K562 (cell line): ENCODE measurements at regions not wholly inside any gene's neighbourhood (a gene's known extent, or its start where the extent isn't known, plus 50 kb on each side); places are given as distances from the start of the nearest gene placed in this dataset.
"Not testable (repeated sequence)": the region's sequence is repeated elsewhere in the genome, so short reads cannot be mapped to it uniquely, and the experiment has no call there.

Experiments used
- ATAC-seq: fragments of 200-7000 bp; cut with Tn5 transposase; 3 replicates; pipeline ENCODE4 v1.9.1; 2020; ENCODE audit warnings: moderate library complexity
- BruUV-seq: library from RNA; stranded (reverse); fragments of 400-500 nt; replicated peaks from 2 replicates; lab custom pipeline; 2021; lab: Mats Ljungman, UMichigan
- CTCF ChIA-PET: fragments of 300-600 bp; formaldehyde crosslinking; extraction: SDS; loops from one replicate; lab custom pipeline; 2021; ENCODE audit warnings: low intra/inter-chr PET ratio; lab: Yijun Ruan, JAX
- POLR2A ChIA-PET: fragments of 300-600, 350-650 bp; sonication (Branson Sonifier 250); formaldehyde crosslinking; extraction: SDS; loops from one replicate; lab custom pipeline; 2021; ENCODE audit warnings: antibody characterized with exemption, inconsistent platforms; lab: Yijun Ruan, JAX
- DNase-seq, 4 experiments: peaks; one replicate each; pipeline versions ENCODE4 v3.0.0 to v3.0.0-alpha.2; 2011 to 2018; ENCODE audit warnings: low spot score in 3 of 4, mixed read lengths in 3 of 4; ENCODE audit errors: extremely low read depth in 1 of 4
- FAIRE-seq: peaks from 2 replicates; lab custom pipeline; 2011; peaks lifted over from hg19 to GRCh38; lab: Jason Lieb, UNC
- H2AFZ ChIP-seq: 2 replicates; pipeline ENCODE4 v1.6.0; 2011; ENCODE audit warnings: low read depth, low read length, control low read depth, inconsistent platforms
- H3K27ac ChIP-seq: fragments of 200-600 bp; 3 replicates; pipeline ENCODE4 v1.8.0; 2011; ENCODE audit warnings: low read depth, mild to moderate bottlenecking, control low read depth, inconsistent platforms, low read length, moderate library complexity, mixed read lengths; ENCODE audit errors: extremely low read depth
- H3K27me3 ChIP-seq, 2 experiments: fragments of 300-600 bp in 1 of 2; 2 replicates in 1 of 2; 3 replicates in 1 of 2; pipeline versions ENCODE4 v1.6.0 to v1.8.0; 2011; ENCODE audit warnings: inconsistent platforms in 2 of 2, low read length in 2 of 2, mild to moderate bottlenecking in 1 of 2, mixed read lengths in 1 of 2, moderate library complexity in 1 of 2; ENCODE audit not compliant: control insufficient read depth in 2 of 2, insufficient read depth in 2 of 2
- H3K36me3 ChIP-seq: fragments of 300-600 bp; 3 replicates; pipeline ENCODE4 v1.8.0; 2011; ENCODE audit warnings: mild to moderate bottlenecking, low read length, inconsistent platforms; ENCODE audit not compliant: control insufficient read depth, insufficient read depth
- H3K4me1 ChIP-seq, 2 experiments: fragments of 200-600 bp in 1 of 2; replicated peaks in 1 of 2; 2 replicates in 1 of 2; 3 replicates in 1 of 2; pipeline versions ENCODE4 v1.5.1 to v1.8.0; 2011; ENCODE audit warnings: inconsistent platforms in 2 of 2, low read length in 2 of 2, mild to moderate bottlenecking in 1 of 2, mixed read lengths in 1 of 2, moderate library complexity in 1 of 2; ENCODE audit not compliant: control insufficient read depth in 2 of 2, insufficient read depth in 2 of 2
- H3K4me2 ChIP-seq: 2 replicates; pipeline ENCODE4 v1.6.1; 2011; ENCODE audit warnings: low read length, control low read depth, inconsistent platforms, mixed read lengths; ENCODE audit not compliant: insufficient read depth
- H3K4me3 ChIP-seq: fragments of 200-600 bp; sonication (generic), shearing (Covaris generic); 2 replicates; pipeline ENCODE4 v1.5.1; 2016; ENCODE audit warnings: control low read depth, inconsistent platforms
- H3K79me2 ChIP-seq: fragments of 200-600 bp; 3 replicates; pipeline ENCODE4 v1.8.0; 2011; ENCODE audit warnings: low read length, inconsistent platforms; ENCODE audit not compliant: control insufficient read depth, insufficient read depth
- H3K9ac ChIP-seq, 2 experiments: 2 replicates each; pipeline versions ENCODE4 v1.6.0 to v1.6.1; 2011; ENCODE audit warnings: low read depth in 2 of 2, low read length in 2 of 2, control low read depth in 1 of 2, inconsistent platforms in 1 of 2, mild to moderate bottlenecking in 1 of 2, mixed read lengths in 1 of 2; ENCODE audit not compliant: insufficient read depth in 1 of 2
- H3K9me1 ChIP-seq: one replicate; pipeline ENCODE4 v1.6.0; 2011; ENCODE audit warnings: inconsistent platforms, mild to moderate bottlenecking, low read length, moderate library complexity; ENCODE audit not compliant: control insufficient read depth, insufficient read depth
- H3K9me3 ChIP-seq: replicated peaks from 2 replicates; pipeline ENCODE4 v1.5.1; 2011; ENCODE audit warnings: low read depth, low read length, inconsistent platforms; ENCODE audit not compliant: control insufficient read depth, insufficient read depth
- H4K20me1 ChIP-seq: replicated peaks from 2 replicates; pipeline ENCODE4 v1.6.1; 2011; ENCODE audit warnings: low read length, inconsistent platforms, mixed read lengths; ENCODE audit not compliant: control insufficient read depth, insufficient read depth
- HMG20B ChIP-seq: fragments of 250-450 bp; sonication (Bioruptor Pico); IDR thresholded peaks from 2 replicates; pipeline ENCODE4 v1.5.0; 2021; ENCODE audit warnings: mild to moderate bottlenecking
- HNRNPLL ChIP-seq: fragments of 200-400 bp; formaldehyde crosslinking; IDR thresholded peaks from 2 replicates; pipeline ENCODE4 v1.6.1; 2017; ENCODE audit warnings: low read length, low read depth, mild to moderate bottlenecking; ENCODE audit not compliant: poor library complexity, severe bottlenecking
- POLR3A ChIP-seq: IDR thresholded peaks from 2 replicates; pipeline ENCODE4 v1.6.1; 2011; ENCODE audit warnings: borderline replicate concordance, mild to moderate bottlenecking, moderate library complexity; ENCODE audit not compliant: insufficient read length, insufficient read depth; ENCODE audit errors: extremely low read depth
- SMARCE1 ChIP-seq: fragments of 450-650 bp; IDR thresholded peaks from 2 replicates; pipeline ENCODE4 v1.7.1; 2016; ENCODE audit warnings: mild to moderate bottlenecking
- SNIP1 ChIP-seq: fragments of 450-650 bp; IDR thresholded peaks from 2 replicates; pipeline ENCODE4 v1.7.1; 2017; ENCODE audit warnings: low read depth, mild to moderate bottlenecking
- WGBS: fragments of 100-300 bp; shearing (Covaris generic); methylation state at CpG from one replicate; pipeline ENCODE4 v1.1.6; 2016; ENCODE audit warnings: low coverage, mixed read lengths; ENCODE audit not compliant: insufficient coverage; ENCODE audit errors: missing lambda C conversion rate; 5-methylcytosine and 5-hydroxymethylcytosine counted together
- in situ Hi-C: fragments of 300-500 bp; cut with MboI; formaldehyde crosslinking; loops from 4 replicates; pipeline ENCODE4 v1.15.0; 2018; ENCODE audit warnings: inconsistent platforms, mixed read lengths
- intact Hi-C: fragments of 100-400 bp; cut with micrococcal nuclease; formaldehyde crosslinking; loops from 2 replicates; pipeline ENCODE4 v1.14.2; 2022
- TF ChIP-seq, protein P1 (sequence below), 2 experiments: fragments of 250-450 bp in 1 of 2; fragments of 450-650 bp in 1 of 2; sonication (Bioruptor Pico) in 1 of 2; IDR thresholded peaks; 2 replicates each; pipeline versions ENCODE4 v1.6.1 to v1.8.0; 2016 to 2021; ENCODE audit warnings: mild to moderate bottlenecking in 2 of 2, moderate library complexity in 2 of 2, missing compliant biosample characterization in 1 of 2, missing genetic modification characterization in 1 of 2

DNA sequence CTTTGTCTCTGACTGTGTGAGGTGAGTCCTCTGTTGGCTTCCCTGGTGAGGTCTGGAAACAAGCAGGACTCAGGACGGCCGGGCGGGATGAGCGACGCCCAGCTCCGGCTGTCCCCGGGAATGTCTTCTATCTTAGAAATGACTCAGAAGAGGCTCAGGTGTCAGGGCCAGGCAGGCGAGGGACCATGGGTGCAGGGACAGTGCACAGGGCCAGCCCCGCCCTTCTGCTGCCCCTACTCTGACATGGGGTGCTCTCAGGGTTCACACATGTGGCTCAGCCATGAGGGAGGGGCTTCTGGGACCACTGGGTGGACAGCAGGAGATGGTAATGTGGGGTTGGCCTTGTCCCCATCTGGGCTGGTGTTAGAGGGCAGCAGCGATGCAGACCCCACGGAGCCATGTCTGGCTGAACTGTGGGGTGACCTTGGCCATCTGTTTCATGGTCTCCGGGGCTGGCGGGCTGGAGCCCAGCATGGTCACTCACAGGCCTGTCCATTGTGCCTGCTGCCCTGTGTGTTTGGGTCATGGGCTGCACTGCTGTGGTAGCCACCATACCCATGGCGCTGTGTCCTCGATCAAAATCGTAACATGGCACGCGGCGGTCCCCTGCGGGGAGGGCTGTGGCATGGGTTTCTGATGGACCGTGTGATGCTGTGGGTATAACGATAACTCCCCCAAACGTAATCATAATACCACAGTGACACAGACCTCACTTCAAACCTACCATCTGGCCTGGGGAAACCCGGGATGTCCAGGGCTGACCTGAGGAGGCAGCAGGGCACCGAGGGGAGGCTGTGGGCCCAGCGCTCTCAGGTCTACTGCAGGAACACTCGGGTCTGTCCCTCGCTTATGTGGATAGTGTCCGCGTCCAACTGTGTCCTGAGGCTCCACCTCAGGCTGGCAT is 368.8 kb downstream of the TMEM121 start:
- H3K9me1 ChIP-seq = no peaks in the 10 kb centered on the region
- CTCF ChIA-PET = no interaction called here
- no peaks in the 10 kb centered on the region for H3K4me1 ChIP-seq
- ATAC-seq (no peak), FAIRE-seq (no peak), DNase-seq (peak in 3 of 4 experiments; percentile 1)
- no peaks in the 10 kb centered on the region for H4K20me1 ChIP-seq
- no peak overlapping the region for H3K9ac ChIP-seq
- no peaks in the 10 kb centered on the region for H3K79me2 ChIP-seq
- H3K9me3 ChIP-seq = no peaks in the 10 kb centered on the region
- TF ChIP-seq SMARCE1 = no peak
- TF ChIP-seq SNIP1 = no peak
- TF ChIP-seq POLR3A = no peak
- no peak for TF ChIP-seq HMG20B (CRISPR knock-in tag)
- TF ChIP-seq HNRNPLL = no peak
- TF ChIP-seq, protein P1, sequence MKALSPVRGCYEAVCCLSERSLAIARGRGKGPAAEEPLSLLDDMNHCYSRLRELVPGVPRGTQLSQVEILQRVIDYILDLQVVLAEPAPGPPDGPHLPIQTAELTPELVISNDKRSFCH (CRISPR knock-in tag; IDR thresholded peaks at IDR 0.05) = no peak
- TF ChIP-seq, protein P1 (tag; IDR thresholded peaks at IDR 0.05) = no peak
- no peak overlapping the region for H3K4me3 ChIP-seq
- H3K4me2 ChIP-seq = no peak overlapping the region
- no TSS peak for BruUV-seq
- H3K36me3 ChIP-seq = no peaks in the 10 kb centered on the region
- intact Hi-C loops = no loop called here
- H3K27ac ChIP-seq = no peak overlapping the region
- in situ Hi-C loops = no loop called here
- POLR2A ChIA-PET = no interaction called here
- H2AFZ ChIP-seq = no peak overlapping the region
- no peaks in the 10 kb centered on the region; a peak in 1 of 5 replicates for H3K27me3 ChIP-seq
- WGBS = 3% methylated on average over 22 of the region's 30 CpGs

DNA sequence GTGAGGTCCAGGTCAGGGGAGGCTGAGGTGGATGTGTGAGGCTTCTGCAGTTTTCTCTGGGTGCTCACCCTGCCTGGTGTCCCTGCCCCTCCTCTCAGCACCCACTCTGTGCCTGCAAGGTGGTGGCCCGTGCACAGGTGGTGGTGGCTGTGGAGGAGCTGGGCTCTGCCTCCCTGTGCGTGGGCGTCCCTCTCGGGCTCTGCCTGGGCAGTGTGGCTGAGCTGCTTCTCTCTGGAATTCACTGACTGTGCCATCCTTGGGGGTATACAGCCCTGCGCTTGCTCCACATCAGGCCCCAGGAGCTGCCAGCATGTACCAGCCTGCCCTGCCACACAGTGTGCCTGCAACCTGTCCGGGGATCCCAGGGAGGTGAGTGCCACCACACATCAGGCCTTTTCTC is 369.8 kb downstream of the TMEM121 start:
- H3K9me3 ChIP-seq, intact Hi-C loops, H3K9ac ChIP-seq, H3K79me2 ChIP-seq, CTCF ChIA-PET, H2AFZ ChIP-seq, H3K9me1 ChIP-seq, H3K4me3 ChIP-seq, POLR2A ChIA-PET, ATAC-seq, H3K27me3 ChIP-seq, FAIRE-seq, H3K4me1 ChIP-seq, H3K27ac ChIP-seq, H4K20me1 ChIP-seq, H3K36me3 ChIP-seq, BruUV-seq, in situ Hi-C loops, H3K4me2 ChIP-seq: not testable (repeated sequence)
- DNase-seq = peak in 1 of 4 experiments; percentile 0
- WGBS = 10% methylated on average over 2 of the region's 6 CpGs
